MV-4-11 (cell line): ENCODE measurements at regions not wholly inside any gene's neighbourhood (a gene's known extent, or its start where the extent isn't known, plus 50 kb on each side); places are given as distances from the start of the nearest gene placed in this dataset.

Experiments used
- DNase-seq: peaks from one replicate; lab custom pipeline; 2025; lab: John Stamatoyannopoulos, UW

DNA sequence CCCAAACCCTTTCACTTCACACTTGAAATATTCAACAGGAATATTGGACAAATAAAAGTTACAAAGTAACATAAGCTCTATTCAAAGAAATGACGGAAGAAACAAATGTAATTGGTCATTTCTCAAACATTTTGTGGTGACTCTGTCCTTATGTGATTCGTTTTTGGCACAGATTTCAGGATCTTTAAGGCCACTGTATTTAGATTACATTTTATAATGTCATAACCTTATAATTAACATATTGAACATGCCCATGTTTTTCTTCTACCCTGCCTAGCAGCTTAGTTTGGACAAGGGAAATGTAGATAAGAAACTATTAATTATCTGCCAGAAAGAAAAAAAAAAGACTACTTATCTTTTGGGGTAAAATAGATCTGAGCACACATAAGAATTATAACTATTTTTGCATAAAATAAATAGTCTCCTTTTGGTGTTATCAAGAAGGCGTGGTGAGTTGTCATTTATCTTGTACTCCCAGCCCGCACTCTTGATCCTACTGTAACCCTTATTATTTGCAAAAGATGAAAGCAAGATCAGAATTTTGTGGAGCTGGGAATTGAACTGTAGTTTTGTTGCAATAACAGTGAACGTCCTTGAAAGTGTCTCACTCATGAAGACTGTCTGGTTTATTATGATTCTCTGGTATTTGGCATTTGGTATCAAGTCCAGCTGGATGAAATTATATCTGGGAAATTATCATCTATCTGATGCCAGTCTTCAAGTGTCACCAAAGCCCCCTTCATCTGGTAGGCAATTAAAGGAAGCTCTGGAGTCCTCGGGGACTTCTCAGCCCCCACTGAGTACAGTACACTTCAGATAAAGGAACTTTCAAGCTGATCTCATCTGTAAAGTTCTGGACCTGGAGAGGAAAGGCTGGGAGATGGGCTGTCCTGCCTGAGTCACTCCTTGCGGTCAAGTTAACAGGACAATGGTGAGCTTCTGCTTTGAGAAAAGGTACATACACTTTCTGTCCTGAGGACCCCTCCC is 175.7 kb upstream of the INHBA start:
- DNase-seq: no peak

DNA sequence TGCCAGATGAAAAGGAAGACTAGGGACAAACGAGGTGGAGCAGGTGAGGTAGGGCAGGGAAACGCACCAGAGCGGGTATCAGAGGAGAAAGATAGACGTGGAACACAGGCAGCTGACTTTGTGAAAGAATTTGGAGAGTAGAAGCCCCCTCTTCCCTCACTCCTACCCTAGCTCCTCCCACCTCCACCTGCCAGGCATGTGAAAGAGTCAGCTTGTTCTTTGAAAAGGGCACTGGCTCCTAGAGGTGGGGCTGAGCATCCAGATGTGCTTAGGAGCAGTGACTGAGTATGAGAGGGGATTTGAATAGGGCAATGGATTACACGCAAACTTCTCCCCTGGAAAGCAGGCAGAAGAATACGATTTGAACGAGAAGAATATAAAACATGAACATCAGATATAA is 174.2 kb upstream of the INHBA start:
- DNase-seq: no peak

DNA sequence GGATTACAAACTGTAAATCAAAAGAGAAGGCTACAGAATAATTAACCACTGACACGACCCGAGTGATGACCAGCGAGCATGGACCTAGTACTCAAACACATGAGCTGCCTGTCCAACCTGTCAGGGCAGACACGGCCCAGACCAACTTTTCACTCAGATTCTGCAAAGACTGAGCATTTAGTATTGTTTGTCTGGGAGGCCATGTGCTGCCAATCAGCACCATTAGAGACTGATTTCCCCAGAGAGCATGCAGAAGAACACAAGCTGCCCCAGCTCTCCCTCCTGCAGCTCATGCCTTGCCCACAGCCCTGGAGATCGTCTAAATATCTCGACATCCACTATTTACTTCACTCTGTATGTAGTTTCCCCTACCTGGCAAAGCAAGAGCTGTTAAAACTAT is 172.6 kb upstream of the INHBA start:
- no peak for DNase-seq

DNA sequence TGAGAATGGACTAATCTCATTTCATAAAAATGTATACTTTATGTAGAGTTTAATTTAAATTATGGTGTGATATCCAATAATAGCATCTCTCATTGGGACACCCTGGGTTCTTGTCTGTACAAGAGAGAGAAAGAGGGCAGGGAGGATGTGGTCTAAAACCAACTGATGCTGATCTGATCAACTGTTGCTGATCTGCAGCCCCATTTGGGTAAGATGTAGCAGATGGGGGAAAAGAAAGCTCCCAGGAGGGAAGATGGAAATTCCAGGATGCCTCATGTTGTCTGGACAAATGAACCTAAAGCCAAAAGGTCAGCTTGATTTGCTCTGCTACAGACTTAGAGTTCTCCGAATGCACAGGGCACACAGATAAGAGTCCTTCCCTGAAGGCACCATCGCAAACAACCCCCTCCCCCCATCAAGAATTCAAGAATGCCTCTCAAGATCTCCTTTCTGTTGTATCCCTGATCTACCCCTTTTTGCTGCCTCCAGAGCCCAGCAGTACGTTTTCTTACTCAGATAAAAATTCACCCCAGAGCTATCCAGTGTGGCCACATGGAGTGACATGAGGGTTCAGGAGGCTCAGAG is 171.4 kb upstream of the INHBA start:
- peak; percentile 39 for DNase-seq

DNA sequence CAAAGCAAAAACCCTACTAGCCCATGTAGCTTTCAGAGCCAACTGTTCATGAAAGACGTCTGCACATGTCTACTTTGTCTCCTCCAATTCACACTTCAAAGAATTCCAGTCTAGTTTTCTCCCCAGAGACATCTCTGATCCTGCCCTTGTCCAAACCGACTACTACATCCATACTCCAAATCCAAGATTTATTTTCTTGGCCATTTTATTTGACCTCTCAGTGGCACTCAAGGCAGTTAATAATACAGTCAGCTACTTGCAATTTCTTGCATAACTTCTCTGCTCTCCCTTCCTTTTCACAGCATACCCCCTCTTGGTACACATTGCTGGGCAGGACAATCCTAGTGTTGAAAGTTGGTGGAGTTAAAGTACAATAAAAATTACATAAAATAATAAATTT is 170.9 kb upstream of the INHBA start:
- peak; percentile 56 for DNase-seq

DNA sequence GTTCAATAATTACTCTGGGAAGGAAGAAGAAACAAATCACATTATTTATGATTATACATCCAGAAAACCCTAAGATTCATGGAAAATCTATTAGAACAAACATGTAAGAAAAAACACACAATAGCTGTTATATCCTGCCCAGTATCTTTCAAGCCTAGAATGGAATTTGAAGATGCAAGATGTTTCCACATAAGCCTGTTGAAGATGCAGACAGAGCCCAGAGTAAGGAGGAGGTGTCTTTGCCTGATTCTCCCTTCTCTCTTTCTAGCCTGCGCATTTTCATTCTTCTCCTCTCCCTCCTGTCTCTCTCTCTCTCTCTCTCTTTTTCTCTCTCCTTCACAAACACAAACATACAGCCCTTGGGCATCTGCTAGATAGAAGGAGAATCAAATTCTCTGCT is 170.1 kb upstream of the INHBA start:
- DNase-seq: no peak

DNA sequence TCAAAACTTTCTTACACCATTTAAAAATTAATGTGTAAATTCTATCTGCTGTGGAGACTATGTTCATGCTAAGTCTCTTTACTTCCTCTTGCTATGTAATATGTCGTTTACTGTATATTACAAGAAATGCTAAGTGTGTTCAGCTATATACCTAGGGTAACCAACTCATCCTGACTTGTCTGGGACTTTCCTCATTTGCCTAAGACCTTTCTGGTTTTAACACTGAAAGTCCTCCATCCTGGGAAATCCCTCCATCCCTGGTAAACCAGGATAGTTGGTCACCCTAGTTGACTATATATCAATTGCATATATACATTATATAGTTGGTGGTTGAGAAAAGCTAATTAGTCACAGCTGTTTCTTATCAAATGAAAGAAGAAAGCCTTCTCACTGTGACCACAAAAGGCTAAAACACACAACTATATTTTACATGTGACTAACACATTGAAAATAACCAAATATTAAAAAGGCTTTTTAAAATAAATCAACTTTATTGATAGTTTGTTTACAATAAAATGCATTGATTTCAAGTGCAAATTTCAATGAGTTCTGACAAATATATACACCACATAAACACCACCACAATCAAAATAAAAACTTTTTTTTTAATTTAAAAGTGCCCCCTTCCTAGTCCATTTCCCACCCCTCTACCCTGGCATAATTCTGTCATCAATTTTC is 167.7 kb upstream of the INHBA start:
- no peak for DNase-seq

DNA sequence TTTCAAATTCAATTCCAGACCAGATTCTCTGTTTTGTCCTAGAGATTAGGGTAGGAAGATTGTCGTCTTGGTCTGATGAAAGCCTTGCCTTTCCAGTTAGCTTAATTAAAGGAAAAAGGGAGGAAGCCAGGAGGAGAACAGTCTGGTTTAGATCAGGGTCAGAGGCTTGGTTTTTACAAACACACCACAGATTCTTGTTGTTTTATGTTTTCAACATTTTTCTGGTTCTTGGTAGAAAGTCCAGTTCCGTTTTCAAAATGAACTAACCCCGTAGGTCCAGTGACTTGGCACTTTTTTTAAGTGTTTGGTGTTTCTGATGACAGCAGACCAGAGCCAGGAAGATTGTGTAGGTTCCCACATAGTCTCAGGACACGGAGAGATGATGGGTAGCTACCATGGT is 167.1 kb upstream of the INHBA start:
- peak; percentile 81 for DNase-seq

GRCh38 chr7:41869596-41869995 is 166.7 kb upstream of the INHBA start:
- no peak for DNase-seq

- peak; percentile 83 for DNase-seq
These were observed 166.2 kb upstream of the INHBA start for GRCh38 chr7:41869091-41869490.

- no peak for DNase-seq
These were observed 164.9 kb upstream of the INHBA start for GRCh38 chr7:41867639-41868280.

GRCh38 chr7:41862261-41862660 is 159.4 kb upstream of the INHBA start:
- DNase-seq: no peak

DNA sequence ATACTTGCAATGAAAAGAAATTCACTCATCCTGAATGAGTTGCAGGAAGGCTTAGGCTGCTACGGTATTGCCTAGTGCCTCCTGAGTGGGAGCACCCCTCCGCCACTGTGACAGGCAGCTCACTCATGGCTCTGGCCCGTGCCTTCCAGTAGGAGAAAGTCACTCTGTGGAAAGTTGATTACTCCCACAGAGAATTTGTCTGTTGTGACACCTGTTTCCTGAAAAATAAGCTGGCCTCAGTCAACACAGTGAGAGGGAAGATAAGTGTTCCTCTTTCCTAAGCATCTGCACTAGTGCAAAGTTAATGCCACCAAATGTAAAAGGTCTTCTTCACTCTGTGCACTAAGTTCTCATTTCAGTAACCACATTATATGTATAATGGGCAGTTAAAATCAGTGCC is 158.8 kb upstream of the INHBA start:
- DNase-seq: peak; percentile 92

GRCh38 chr7:41858201-41858600 is 155.3 kb upstream of the INHBA start:
- no peak for DNase-seq

GRCh38 chr7:41855798-41856197 is 152.9 kb upstream of the INHBA start:
- DNase-seq: peak; percentile 35

DNA sequence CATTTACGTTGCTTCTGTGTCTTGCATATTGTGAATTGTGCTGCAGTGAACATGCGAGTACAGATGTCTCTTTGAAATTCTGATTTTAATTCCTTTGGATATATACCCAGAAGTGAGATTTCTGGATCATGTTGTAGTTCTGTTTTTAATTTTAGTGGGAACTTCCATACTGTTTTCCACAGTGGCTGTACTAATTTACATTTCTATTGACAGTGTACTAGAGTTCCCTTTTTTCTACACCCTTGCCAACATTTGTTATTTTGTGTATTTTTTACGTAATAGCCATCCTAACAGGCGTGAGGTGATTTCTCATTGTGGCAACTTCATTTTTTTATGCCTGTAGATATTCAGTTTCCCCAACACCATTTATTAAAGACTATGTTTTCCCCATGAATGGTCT is 144.7 kb upstream of the INHBA start:
- no peak for DNase-seq

DNA sequence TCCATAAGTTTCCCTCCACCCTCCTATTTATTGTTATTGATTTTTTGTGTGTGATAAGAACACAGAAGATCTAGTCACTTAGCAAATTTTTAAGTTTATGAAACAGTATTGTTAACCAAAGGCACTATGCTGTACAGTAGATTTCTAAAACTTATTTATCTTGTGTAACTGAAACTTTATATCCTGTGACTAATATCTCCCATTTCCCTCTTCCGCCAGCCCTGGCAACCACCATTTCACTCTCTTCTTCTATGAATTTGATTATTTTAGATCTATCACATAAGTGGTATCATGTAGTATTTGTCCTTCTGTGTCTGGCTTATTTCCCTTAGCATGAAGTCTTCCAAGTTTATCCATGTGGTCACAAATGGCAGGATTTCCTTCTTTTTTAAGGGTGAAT is 144.3 kb upstream of the INHBA start:
- no peak for DNase-seq

GRCh38 chr7:41842956-41843355 is 140.1 kb upstream of the INHBA start:
- no peak for DNase-seq

DNA sequence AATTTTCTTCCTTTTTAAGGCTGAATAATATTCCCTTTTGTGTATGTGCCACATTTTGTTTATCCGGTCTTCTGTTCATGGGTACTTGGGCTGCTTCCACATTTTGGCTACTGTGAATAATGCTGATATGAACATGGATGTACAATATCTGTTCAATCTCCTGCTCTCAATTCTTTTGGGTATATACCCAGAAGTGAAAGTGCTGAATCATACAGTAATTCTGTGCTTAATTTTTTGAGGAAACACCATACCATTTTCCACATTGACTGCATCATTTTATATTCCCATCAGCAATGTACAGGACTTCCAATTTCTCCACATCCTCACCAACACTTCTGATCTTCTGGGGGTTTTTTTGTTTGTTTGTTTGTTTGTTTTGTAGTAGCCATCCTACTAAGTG is 135.0 kb upstream of the INHBA start:
- peak; percentile 78 for DNase-seq

DNA sequence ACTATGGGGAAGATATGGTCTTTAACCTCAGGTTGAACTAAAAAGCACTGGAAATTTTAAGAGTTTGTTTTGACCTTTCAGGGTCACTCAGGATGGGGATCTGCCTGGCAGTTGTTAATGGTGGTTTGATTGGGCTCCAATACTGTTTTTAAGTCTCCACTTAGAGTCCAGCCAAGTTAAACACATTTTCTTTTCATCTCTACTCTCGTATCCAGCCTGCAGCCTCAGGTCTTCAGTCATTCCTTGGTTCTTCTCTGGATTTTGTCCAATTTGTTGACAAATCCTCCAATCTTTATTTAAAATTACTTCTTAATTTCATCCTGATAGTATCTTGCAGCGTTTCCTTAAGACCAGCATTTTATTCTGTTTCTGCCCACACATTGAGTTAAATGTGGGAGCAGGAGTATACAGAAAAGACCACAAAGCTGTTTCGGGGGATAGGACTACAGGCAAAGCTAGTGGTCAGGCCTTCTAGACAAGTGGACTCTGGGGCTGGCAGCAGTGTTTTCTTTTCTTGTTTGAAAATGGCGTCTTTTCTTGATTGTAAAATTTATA is 133.2 kb upstream of the INHBA start:
- no peak for DNase-seq

DNA sequence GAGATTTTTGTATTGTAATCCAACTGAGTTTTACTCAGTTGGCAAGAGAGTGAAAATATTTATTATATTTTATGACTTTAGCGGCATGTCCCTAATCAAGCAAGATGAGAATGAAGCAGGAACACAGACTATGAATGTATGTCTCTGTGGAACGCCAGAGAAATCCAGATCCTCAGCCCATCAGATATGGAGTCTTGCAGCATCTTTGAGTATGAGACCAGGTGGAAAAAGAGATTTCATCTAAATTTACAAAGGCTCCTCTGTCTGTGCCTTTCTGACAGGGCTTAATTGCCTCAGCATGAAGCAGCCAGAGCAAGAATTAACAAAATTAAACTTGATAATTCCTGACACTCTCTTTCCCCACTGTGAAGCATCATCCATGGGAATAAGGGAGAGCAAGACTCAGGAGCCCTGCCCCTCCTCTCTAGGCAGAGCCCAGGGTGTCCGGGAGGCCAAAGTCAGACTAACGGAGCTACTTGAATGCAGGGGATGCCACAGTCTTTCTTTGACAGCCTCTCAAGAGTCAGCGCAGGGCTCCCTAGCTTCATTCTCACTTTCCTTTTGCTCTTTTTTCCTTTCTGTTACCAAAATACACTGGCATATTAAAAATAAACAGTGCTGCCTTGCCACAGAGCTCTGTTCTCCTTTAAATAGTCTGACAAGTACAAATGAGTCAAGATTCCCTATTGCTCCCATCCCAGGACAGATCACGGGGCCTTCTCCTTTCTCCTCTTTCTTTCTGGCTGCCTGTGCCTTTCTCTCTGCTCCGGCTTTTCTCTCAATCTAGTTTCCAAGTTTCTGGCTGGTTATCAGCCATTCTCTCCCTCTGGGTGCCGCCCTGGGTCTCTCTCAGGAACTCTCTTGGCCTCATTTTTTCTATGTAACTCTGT is 132.2 kb upstream of the INHBA start:
- no peak for DNase-seq
